ENCODE measurements at regions not wholly inside any gene's neighbourhood (a gene's known extent, or its start where the extent isn't known, plus 50 kb on each side); places are given as distances from the start of the nearest gene placed in this dataset.

- no peak for ATAC-seq
- Mint-ChIP-seq H3K9me3 (no peaks in the 10 kb centered on the region), H3K4me3 (no peak overlapping the region), H3K27ac (no peak overlapping the region), H3K4me1 (no peaks in the 10 kb centered on the region), H3K27me3 (no peaks in the 10 kb centered on the region), H3K36me3 (ENCODE audit: low read depth) (no peaks in the 10 kb centered on the region)
- DNase-seq = no peak
Measured at GRCh38 chr5:2634399-2635176, 116.9 kb downstream of the IRX2 start.

- no peak for DNase-seq
- H3K4me3 Mint-ChIP-seq = no peak overlapping the region
Measured at GRCh38 chr5:2633992-2634391, 117.5 kb downstream of the IRX2 start.

GRCh38 chr5:2631758-2632157 lies 119.7 kb downstream of the IRX2 start:
- DNase-seq (no peak), ATAC-seq (no peak)
- Mint-ChIP-seq H3K4me1 (no peaks in the 10 kb centered on the region), H3K27me3 (no peaks in the 10 kb centered on the region), H3K36me3 (ENCODE audit: low read depth) (no peaks in the 10 kb centered on the region), H3K9me3 (no peaks in the 10 kb centered on the region), H3K27ac (no peak overlapping the region), H3K4me3 (no peak overlapping the region)

More at GRCh38 chr5:2633992-2634391, 117.5 kb downstream of the IRX2 start:
- Mint-ChIP-seq H3K27me3 (no peaks in the 10 kb centered on the region), H3K36me3 (ENCODE audit: low read depth) (no peaks in the 10 kb centered on the region), H3K27ac (no peak overlapping the region), H3K4me1 (no peaks in the 10 kb centered on the region), H3K9me3 (no peaks in the 10 kb centered on the region)
- no peak for ATAC-seq

- ATAC-seq (no peak), DNase-seq (no peak)
- no peak overlapping the region for H3K4me3 Mint-ChIP-seq
Measured at GRCh38 chr5:2629045-2629444, 122.4 kb downstream of the IRX2 start.

GRCh38 chr5:2627867-2628266 lies 123.6 kb downstream of the IRX2 start:
- H3K27ac Mint-ChIP-seq = no peak overlapping the region
- H3K9me3 Mint-ChIP-seq = no peaks in the 10 kb centered on the region
- H3K4me3 Mint-ChIP-seq = no peak overlapping the region
- H3K4me1 Mint-ChIP-seq = no peaks in the 10 kb centered on the region
- no peak for ATAC-seq
- DNase-seq = no peak
- H3K36me3 Mint-ChIP-seq (ENCODE audit: low read depth) = no peaks in the 10 kb centered on the region
- no peaks in the 10 kb centered on the region for H3K27me3 Mint-ChIP-seq

More at GRCh38 chr5:2629045-2629444, 122.4 kb downstream of the IRX2 start:
- no peaks in the 10 kb centered on the region for H3K27me3 Mint-ChIP-seq
- H3K36me3 Mint-ChIP-seq (ENCODE audit: low read depth) = no peaks in the 10 kb centered on the region
- H3K9me3 Mint-ChIP-seq = no peaks in the 10 kb centered on the region
- no peaks in the 10 kb centered on the region for H3K4me1 Mint-ChIP-seq
- H3K27ac Mint-ChIP-seq = no peak overlapping the region

GRCh38 chr5:2626572-2626971 lies 124.9 kb downstream of the IRX2 start:
- Mint-ChIP-seq H3K4me1 (no peaks in the 10 kb centered on the region), H3K9me3 (no peaks in the 10 kb centered on the region), H3K27me3 (no peaks in the 10 kb centered on the region), H3K36me3 (ENCODE audit: low read depth) (no peaks in the 10 kb centered on the region), H3K27ac (no peak overlapping the region), H3K4me3 (no peak overlapping the region)
- DNase-seq (no peak), ATAC-seq (no peak)

- no peaks in the 10 kb centered on the region for H3K36me3 Mint-ChIP-seq (ENCODE audit: low read depth)
- H3K27me3 Mint-ChIP-seq = no peaks in the 10 kb centered on the region
- ATAC-seq (no peak), DNase-seq (no peak)
- no peak overlapping the region for H3K4me3 Mint-ChIP-seq
- H3K4me1 Mint-ChIP-seq = no peaks in the 10 kb centered on the region
- no peaks in the 10 kb centered on the region for H3K9me3 Mint-ChIP-seq
- H3K27ac Mint-ChIP-seq = no peak overlapping the region
Measured at GRCh38 chr5:2622866-2623265, 128.6 kb downstream of the IRX2 start.

GRCh38 chr5:2621631-2622030 lies 129.8 kb downstream of the IRX2 start:
- Mint-ChIP-seq H3K9me3 (no peaks in the 10 kb centered on the region), H3K4me1 (no peaks in the 10 kb centered on the region), H3K27me3 (no peaks in the 10 kb centered on the region), H3K36me3 (ENCODE audit: low read depth) (no peaks in the 10 kb centered on the region), H3K27ac (no peak overlapping the region), H3K4me3 (no peak overlapping the region)
- no peak for DNase-seq
- no peak for ATAC-seq

GRCh38 chr5:2619216-2619615 lies 132.3 kb downstream of the IRX2 start:
- Mint-ChIP-seq H3K36me3 (ENCODE audit: low read depth) (no peaks in the 10 kb centered on the region), H3K27me3 (no peaks in the 10 kb centered on the region), H3K9me3 (no peaks in the 10 kb centered on the region), H3K4me3 (no peak overlapping the region), H3K27ac (no peak overlapping the region), H3K4me1 (no peaks in the 10 kb centered on the region)
- DNase-seq = no peak
- ATAC-seq = no peak

- Mint-ChIP-seq H3K4me3 (no peak overlapping the region), H3K36me3 (ENCODE audit: low read depth) (no peaks in the 10 kb centered on the region), H3K27ac (no peak overlapping the region), H3K9me3 (no peaks in the 10 kb centered on the region), H3K27me3 (no peaks in the 10 kb centered on the region), H3K4me1 (no peaks in the 10 kb centered on the region)
- ATAC-seq = no peak
- DNase-seq = no peak
Measured at GRCh38 chr5:2617461-2617860, 134.0 kb downstream of the IRX2 start.

- Mint-ChIP-seq H3K36me3 (ENCODE audit: low read depth) (no peaks in the 10 kb centered on the region), H3K27me3 (no peaks in the 10 kb centered on the region), H3K9me3 (no peaks in the 10 kb centered on the region), H3K4me1 (no peaks in the 10 kb centered on the region), H3K27ac (no peak overlapping the region), H3K4me3 (no peak overlapping the region)
- DNase-seq (no peak), ATAC-seq (no peak)
Measured at GRCh38 chr5:2615917-2616316, 135.6 kb downstream of the IRX2 start.

GRCh38 chr5:2614571-2614970 lies 136.9 kb downstream of the IRX2 start:
- H3K4me1 Mint-ChIP-seq = no peaks in the 10 kb centered on the region
- H3K27ac Mint-ChIP-seq = no peak overlapping the region
- DNase-seq (no peak), ATAC-seq (no peak)
- no peaks in the 10 kb centered on the region for H3K27me3 Mint-ChIP-seq
- H3K4me3 Mint-ChIP-seq = no peak overlapping the region
- no peaks in the 10 kb centered on the region for H3K36me3 Mint-ChIP-seq (ENCODE audit: low read depth)
- no peaks in the 10 kb centered on the region for H3K9me3 Mint-ChIP-seq

- DNase-seq = no peak
- H3K4me1 Mint-ChIP-seq = no peaks in the 10 kb centered on the region
- no peak for ATAC-seq
- no peak overlapping the region for H3K4me3 Mint-ChIP-seq
- H3K27ac Mint-ChIP-seq = no peak overlapping the region
- no peaks in the 10 kb centered on the region for H3K9me3 Mint-ChIP-seq
- H3K27me3 Mint-ChIP-seq = no peaks in the 10 kb centered on the region
- H3K36me3 Mint-ChIP-seq (ENCODE audit: low read depth) = no peaks in the 10 kb centered on the region
Measured at GRCh38 chr5:2611659-2612058, 139.8 kb downstream of the IRX2 start.

GRCh38 chr5:2610986-2611385 lies 140.5 kb downstream of the IRX2 start:
- Mint-ChIP-seq H3K36me3 (ENCODE audit: low read depth) (no peaks in the 10 kb centered on the region), H3K27me3 (no peaks in the 10 kb centered on the region), H3K27ac (no peak overlapping the region), H3K9me3 (no peaks in the 10 kb centered on the region), H3K4me3 (no peak overlapping the region), H3K4me1 (no peaks in the 10 kb centered on the region)
- DNase-seq (no peak), ATAC-seq (no peak)

GRCh38 chr5:2608391-2608790 lies 143.1 kb downstream of the IRX2 start:
- Mint-ChIP-seq H3K9me3 (no peaks in the 10 kb centered on the region), H3K4me1 (no peaks in the 10 kb centered on the region), H3K27me3 (no peaks in the 10 kb centered on the region), H3K4me3 (no peak overlapping the region), H3K27ac (no peak overlapping the region), H3K36me3 (ENCODE audit: low read depth) (no peaks in the 10 kb centered on the region)
- DNase-seq (no peak), ATAC-seq (no peak)

GRCh38 chr5:2607598-2607997 lies 143.9 kb downstream of the IRX2 start:
- H3K36me3 Mint-ChIP-seq (ENCODE audit: low read depth) = no peaks in the 10 kb centered on the region
- DNase-seq (no peak), ATAC-seq (no peak)
- H3K27me3 Mint-ChIP-seq = no peaks in the 10 kb centered on the region
- H3K9me3 Mint-ChIP-seq = no peaks in the 10 kb centered on the region
- no peak overlapping the region for H3K27ac Mint-ChIP-seq
- H3K4me3 Mint-ChIP-seq = no peak overlapping the region
- no peaks in the 10 kb centered on the region for H3K4me1 Mint-ChIP-seq
